ENCODE measurements at regions not wholly inside any gene's neighbourhood (a gene's known extent, or its start where the extent isn't known, plus 50 kb on each side); places are given as distances from the start of the nearest gene placed in this dataset.

DNA sequence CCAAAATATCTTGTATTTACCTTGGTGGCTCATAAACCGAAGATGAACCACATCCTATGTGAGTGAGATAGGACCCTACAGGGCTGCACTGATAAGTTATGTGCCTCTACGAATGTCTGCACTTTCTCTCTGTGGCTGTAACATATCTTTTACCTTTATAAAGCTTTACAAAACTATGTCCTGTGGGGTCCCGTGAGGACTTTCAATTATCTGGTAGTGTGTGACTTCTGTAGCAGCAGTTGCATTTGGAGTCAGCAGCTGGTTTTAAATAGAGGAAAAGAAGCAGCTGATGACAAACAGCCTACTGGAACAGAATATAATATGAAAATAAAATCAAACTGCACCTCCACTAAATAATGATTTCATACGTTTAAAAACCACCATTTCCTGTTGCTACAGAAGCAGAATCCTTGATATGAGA is 222.4 kb upstream of the GNAI1 start:
- Mint-ChIP-seq H3K4me1 (ENCODE audit: low read depth in 2 of 2) (no peaks in the 10 kb centered on the region), H3K27me3 (no peaks in the 10 kb centered on the region), H3K9me3 (peaks cover 18% of the 10 kb centered on the region), H3K4me3 (no peak overlapping the region), H3K36me3 (peaks cover 4% of the 10 kb centered on the region), H3K27ac (no peak overlapping the region)
- ATAC-seq, result no peak
- DNase-seq (ENCODE audit: low spot score), result no peak

DNA sequence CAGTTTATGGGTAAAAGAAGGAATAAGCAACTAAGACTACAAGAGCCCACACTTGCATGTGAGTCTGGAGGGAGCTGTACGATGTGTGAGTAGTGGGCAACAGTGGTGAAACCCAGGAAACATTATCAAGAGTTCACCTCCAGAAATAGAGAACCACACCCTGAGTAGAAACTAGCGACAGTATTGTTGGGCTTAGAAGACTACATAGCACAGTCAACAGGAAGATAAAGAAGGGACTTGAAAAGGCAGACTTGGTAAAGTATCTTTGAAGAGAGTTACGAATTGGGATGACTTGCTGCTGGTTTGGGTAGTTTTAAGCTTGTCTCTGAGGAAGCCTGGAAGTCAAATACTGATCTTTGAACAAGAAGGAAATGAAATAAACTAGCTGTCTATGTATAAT is 223.2 kb upstream of the GNAI1 start:
- H3K4me1 Mint-ChIP-seq (ENCODE audit: low read depth in 2 of 2), result no peaks in the 10 kb centered on the region
- H3K27me3 Mint-ChIP-seq, result no peaks in the 10 kb centered on the region
- no peak overlapping the region for H3K27ac Mint-ChIP-seq
- ATAC-seq, result no peak
- peaks cover 4% of the 10 kb centered on the region for H3K36me3 Mint-ChIP-seq
- peaks cover 16% of the 10 kb centered on the region for H3K9me3 Mint-ChIP-seq
- H3K4me3 Mint-ChIP-seq, result no peak overlapping the region
- DNase-seq (ENCODE audit: low spot score), result no peak

DNA sequence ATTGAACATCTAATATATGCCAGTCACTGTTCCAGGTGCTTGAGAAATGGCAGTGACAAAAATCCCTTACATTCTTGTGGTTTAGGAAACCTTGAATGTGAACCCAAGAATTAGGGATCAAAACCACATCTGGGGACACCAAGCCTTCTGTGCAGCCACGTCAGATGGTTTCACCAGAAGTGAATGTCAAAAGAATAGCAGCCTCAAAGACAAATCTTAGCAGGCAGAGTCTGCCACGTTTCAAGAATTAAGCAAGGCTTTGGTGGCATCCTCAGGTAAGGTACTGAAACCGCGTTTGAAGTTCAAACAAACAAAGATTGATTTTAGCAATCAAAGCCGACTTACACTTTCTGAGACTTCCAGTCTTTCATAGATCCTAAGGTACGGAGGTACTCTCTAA is 225.5 kb upstream of the GNAI1 start:
- no peak for DNase-seq (ENCODE audit: low spot score)
- ATAC-seq, result no peak
- H3K36me3 Mint-ChIP-seq, result peaks cover 4% of the 10 kb centered on the region
- H3K9me3 Mint-ChIP-seq, result peaks cover 11% of the 10 kb centered on the region
- no peak overlapping the region for H3K4me3 Mint-ChIP-seq
- H3K27ac Mint-ChIP-seq, result no peak overlapping the region
- H3K4me1 Mint-ChIP-seq (ENCODE audit: low read depth in 2 of 2), result no peaks in the 10 kb centered on the region
- no peaks in the 10 kb centered on the region for H3K27me3 Mint-ChIP-seq

DNA sequence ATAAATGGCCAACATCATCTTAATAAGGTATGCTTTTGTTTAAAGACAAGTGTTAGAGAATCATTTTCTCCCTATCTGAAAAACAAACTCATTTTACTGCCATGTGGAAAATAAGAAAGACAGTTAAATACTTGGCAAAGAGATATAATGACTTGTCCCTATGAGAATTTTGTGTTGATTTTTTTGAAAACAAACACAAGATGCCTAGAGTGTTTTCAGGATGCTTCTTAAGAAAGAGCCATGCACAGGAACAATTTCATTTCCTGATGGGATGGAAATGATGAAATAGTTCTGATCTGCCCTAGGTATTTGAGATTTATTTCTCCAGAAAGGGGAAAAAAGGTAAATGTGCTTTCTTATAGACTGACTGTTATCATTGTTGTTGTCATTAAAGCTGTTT is 237.5 kb upstream of the GNAI1 start:
- H3K4me1 Mint-ChIP-seq (ENCODE audit: low read depth in 2 of 2), result no peaks in the 10 kb centered on the region
- no peaks in the 10 kb centered on the region for H3K27me3 Mint-ChIP-seq
- no peaks in the 10 kb centered on the region for H3K36me3 Mint-ChIP-seq
- no peak overlapping the region for H3K27ac Mint-ChIP-seq
- ATAC-seq, result no peak
- H3K9me3 Mint-ChIP-seq, result peaks cover 18% of the 10 kb centered on the region
- no peak for DNase-seq (ENCODE audit: low spot score)
- H3K4me3 Mint-ChIP-seq, result no peak overlapping the region

DNA sequence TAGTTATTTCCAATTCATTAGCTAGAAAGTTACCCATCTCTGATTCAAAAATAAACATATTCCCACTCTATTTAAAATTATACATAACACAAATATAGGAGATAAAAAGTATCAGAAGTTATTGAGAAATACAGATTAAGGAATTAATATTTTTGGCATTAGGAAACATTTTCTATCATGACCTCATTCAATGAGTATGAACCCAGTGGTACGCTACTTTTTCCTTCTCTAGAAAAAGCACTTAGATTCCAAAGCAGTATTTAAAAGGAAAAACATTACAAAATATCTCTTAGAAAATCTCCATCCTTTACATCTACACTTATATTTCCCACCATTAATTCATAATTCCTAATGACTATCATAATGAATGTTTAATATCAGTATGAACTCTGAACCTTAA is 240.6 kb upstream of the GNAI1 start:
- H3K27me3 Mint-ChIP-seq, result no peaks in the 10 kb centered on the region

DNA sequence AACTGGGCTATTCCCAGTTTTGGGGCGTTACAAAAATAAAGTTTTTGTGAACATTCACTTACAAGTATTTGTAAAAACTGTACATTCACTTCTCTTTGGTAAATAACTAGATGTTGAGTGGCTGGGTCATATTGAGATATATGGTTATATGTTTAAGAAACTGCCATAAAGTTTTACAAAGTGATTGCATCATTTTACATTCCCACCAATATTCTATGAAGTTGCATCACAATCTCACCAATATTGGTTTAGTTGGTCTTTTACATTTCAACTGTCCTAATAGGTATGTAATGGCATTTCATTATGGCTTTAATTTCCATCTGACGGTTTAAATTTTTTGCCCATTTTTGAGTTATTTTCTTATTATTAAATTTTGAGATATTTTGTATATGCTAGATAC is 251.7 kb upstream of the GNAI1 start:
- H3K4me3 Mint-ChIP-seq, result no peak overlapping the region
- H3K36me3 Mint-ChIP-seq, result no peaks in the 10 kb centered on the region
- no peaks in the 10 kb centered on the region for H3K9me3 Mint-ChIP-seq
- no peak overlapping the region for H3K27ac Mint-ChIP-seq
- H3K4me1 Mint-ChIP-seq (ENCODE audit: low read depth in 2 of 2), result no peaks in the 10 kb centered on the region
- DNase-seq (ENCODE audit: low spot score), result no peak
- no peak for ATAC-seq
- H3K27me3 Mint-ChIP-seq, result no peaks in the 10 kb centered on the region

More for the DNA sequence above, 240.6 kb upstream of the GNAI1 start:
- Mint-ChIP-seq H3K4me1 (ENCODE audit: low read depth in 2 of 2) (no peaks in the 10 kb centered on the region), H3K27ac (no peak overlapping the region), H3K9me3 (peaks cover 17% of the 10 kb centered on the region), H3K4me3 (no peak overlapping the region), H3K36me3 (no peaks in the 10 kb centered on the region)
- no peak for DNase-seq (ENCODE audit: low spot score)
- ATAC-seq, result no peak

DNA sequence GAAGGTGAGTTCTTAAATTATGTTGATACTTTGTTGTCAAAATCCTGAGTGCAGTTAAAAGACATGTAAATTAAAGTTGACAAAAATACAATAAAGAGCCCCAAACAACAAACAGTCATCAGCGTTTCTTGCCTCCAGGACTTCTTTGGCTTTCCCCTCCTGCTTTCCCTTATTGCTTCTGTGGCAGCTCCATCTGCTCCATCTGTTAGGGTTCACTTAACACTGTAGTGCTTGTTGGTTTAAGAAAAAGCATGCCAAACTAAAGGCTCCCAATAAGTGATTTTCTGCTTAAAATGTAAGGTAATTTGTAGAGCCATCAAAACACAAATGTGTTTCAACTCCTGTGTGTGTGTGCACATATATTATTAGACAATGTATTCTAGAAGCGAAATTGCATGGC is 254.3 kb upstream of the GNAI1 start:
- H3K4me3 Mint-ChIP-seq, result no peak overlapping the region
- H3K4me1 Mint-ChIP-seq (ENCODE audit: low read depth in 2 of 2), result no peaks in the 10 kb centered on the region

DNA sequence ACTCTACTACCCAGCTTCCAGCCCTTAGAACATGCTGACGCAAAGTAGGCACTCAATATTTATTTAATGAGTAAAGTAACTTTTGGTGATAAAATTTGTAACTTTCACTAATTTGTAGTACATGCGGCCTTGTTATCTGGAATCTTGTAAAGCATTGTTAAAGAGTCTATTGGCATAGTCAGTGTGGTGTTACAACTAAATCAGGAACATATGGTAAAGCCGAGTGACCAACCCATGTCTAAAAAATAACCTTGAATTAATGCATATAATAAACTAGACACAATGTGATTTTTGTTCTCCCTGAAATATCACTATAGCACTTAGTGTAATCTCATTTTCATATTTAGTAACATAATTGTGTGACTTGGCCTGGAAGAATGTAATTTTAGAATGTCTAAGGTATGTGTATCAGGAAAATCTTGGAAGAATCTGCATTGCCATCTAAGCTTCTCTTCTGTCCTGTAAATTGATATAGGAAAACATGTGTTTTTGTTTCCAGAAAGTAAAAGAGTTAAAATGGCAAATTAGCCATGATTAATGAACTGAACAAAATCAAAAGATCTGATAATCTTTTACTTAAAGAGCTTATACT is 256.7 kb upstream of the GNAI1 start:
- ATAC-seq (no peak), DNase-seq (ENCODE audit: low spot score) (no peak)
- Mint-ChIP-seq H3K36me3 (no peaks in the 10 kb centered on the region), H3K9me3 (no peaks in the 10 kb centered on the region), H3K4me1 (ENCODE audit: low read depth in 2 of 2) (no peaks in the 10 kb centered on the region), H3K4me3 (no peak overlapping the region), H3K27me3 (no peaks in the 10 kb centered on the region), H3K27ac (no peak overlapping the region)

More for the DNA sequence above, 254.3 kb upstream of the GNAI1 start:
- Mint-ChIP-seq H3K27me3 (no peaks in the 10 kb centered on the region), H3K36me3 (no peaks in the 10 kb centered on the region), H3K9me3 (no peaks in the 10 kb centered on the region), H3K27ac (no peak overlapping the region)
- no peak for DNase-seq (ENCODE audit: low spot score)
- no peak for ATAC-seq

DNA sequence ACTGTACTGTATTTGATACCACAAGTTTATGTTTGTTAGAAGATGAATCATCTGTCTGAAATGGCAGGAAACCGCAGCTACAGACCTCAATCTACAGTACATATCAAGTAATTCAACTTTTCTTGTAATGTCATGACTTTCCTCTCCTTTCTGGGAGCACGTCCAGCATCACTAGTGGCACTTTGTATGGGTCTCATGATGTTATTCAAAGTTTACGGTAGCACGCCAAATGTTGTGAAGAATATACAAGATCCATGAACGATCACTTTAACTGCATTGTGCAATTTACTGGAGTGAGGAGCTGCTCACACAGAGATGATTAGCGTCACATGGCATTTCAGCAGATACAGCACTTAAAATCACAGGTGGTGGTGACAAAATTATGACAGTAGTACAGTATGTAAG is 257.8 kb upstream of the GNAI1 start:
- H3K4me3 Mint-ChIP-seq, result no peak overlapping the region
- DNase-seq (ENCODE audit: low spot score), result no peak
- no peaks in the 10 kb centered on the region for H3K36me3 Mint-ChIP-seq
- no peaks in the 10 kb centered on the region for H3K9me3 Mint-ChIP-seq
- no peak for ATAC-seq
- H3K4me1 Mint-ChIP-seq (ENCODE audit: low read depth in 2 of 2), result no peaks in the 10 kb centered on the region
- H3K27me3 Mint-ChIP-seq, result no peaks in the 10 kb centered on the region
- H3K27ac Mint-ChIP-seq, result no peak overlapping the region

DNA sequence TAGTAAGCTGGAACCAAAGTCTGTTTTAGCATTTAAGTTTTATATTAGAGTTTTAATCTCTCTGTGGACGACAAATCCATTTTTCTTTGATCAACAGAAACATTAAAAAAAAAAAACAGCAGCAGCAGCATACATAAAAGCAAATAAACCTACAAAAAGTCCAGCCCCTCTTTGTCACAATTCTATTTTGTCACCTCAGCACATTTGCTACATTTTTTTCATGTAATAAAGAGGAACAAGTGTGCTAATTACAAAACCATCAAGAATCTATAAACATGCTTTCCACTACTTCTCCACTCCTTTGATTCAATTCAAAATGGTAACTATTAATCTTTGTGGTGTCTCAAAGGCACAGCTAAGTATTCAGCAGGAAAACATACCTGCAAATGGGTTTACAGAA is 259.8 kb upstream of the GNAI1 start:
- Mint-ChIP-seq H3K4me3 (no peak overlapping the region), H3K9me3 (peaks cover 4% of the 10 kb centered on the region), H3K27ac (no peak overlapping the region), H3K4me1 (ENCODE audit: low read depth in 2 of 2) (no peaks in the 10 kb centered on the region), H3K36me3 (peaks cover 4% of the 10 kb centered on the region), H3K27me3 (no peaks in the 10 kb centered on the region)
- no peak for DNase-seq (ENCODE audit: low spot score)
- ATAC-seq, result no peak

DNA sequence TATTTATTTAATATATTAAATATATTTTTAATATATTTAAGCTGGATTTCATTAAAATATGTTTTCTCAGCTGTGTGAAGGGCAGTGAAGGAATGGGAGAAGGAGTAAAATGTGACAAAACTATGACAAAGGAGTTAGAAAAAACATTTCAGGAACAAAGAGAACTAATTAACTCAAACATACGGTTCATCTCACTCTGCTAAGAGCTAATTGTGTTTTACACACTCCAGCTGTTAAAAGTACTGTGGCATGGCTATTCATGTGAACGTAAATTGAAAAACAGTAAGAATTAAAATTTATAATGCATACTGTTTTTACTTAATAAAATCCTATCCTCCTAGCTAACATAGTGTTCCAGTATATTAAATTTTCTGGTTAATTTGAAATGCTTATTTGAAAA is 262.5 kb upstream of the GNAI1 start:
- no peak for ATAC-seq
- H3K4me3 Mint-ChIP-seq, result no peak overlapping the region

DNA sequence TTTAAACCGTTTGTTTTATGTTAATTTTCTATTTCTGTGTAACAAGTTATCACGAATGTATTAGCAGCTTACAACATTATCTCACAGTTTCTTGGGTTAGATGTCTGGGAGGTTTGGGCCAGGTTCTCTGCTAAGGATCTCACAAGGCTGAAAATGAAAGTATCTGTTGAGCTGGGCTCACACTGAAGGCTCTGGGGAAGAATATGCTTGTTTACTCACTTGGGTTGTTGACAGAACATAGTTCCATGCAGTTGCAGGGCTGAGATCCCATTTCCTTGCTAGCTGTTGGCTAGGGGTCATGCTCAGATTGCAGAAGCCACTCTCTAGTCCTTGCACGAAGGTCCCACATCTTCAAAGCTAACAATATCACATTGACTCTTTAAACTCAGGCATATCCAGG is 266.6 kb upstream of the GNAI1 start:
- H3K27me3 Mint-ChIP-seq, result no peaks in the 10 kb centered on the region
- peaks cover 4% of the 10 kb centered on the region for H3K9me3 Mint-ChIP-seq
- H3K36me3 Mint-ChIP-seq, result peaks cover 6% of the 10 kb centered on the region
- H3K27ac Mint-ChIP-seq, result no peak overlapping the region
- H3K4me1 Mint-ChIP-seq (ENCODE audit: low read depth in 2 of 2), result no peaks in the 10 kb centered on the region
- H3K4me3 Mint-ChIP-seq, result no peak overlapping the region
- no peak for ATAC-seq
- no peak for DNase-seq (ENCODE audit: low spot score)

More for the DNA sequence above, 262.5 kb upstream of the GNAI1 start:
- H3K27me3 Mint-ChIP-seq, result no peaks in the 10 kb centered on the region
- peaks cover 4% of the 10 kb centered on the region for H3K9me3 Mint-ChIP-seq
- H3K27ac Mint-ChIP-seq, result no peak overlapping the region
- DNase-seq (ENCODE audit: low spot score), result no peak
- peaks cover 6% of the 10 kb centered on the region for H3K36me3 Mint-ChIP-seq
- H3K4me1 Mint-ChIP-seq (ENCODE audit: low read depth in 2 of 2), result no peaks in the 10 kb centered on the region

DNA sequence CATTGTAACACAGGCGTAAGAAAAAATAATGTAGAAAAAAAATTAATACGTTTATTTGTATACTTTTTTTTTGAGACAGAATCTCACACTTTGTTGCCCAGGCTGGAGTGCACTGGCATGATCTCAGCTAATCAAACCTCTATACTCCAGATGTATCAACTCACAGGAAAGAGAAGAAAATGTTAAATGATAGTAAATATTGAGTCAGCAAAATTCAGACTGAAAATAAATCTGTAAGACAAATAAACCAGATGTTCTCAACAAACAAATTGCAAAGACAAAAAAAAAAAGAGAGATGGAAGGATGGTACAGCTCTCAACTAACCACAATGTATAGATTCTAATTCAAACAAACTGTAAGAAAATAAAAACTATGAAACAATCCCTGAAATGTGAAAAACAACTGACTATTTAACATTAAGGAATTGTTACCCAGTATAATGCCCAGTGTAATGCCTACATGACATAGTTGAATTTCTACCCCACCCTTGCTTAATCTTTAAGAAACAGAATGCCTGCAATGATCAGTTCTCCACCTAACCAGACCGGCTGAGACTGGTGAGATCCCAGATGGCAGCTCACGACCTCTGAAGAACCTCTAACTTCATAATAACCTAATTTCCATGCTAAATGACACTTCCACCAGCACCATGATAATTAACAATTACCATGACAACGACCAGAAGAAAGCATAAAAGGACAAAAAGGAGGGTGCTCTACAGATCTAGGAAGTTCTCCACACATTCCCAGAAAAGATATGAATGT is 272.0 kb upstream of the GNAI1 start:
- Mint-ChIP-seq H3K36me3 (no peaks in the 10 kb centered on the region), H3K9me3 (peaks cover 18% of the 10 kb centered on the region), H3K4me1 (ENCODE audit: low read depth in 2 of 2) (no peaks in the 10 kb centered on the region), H3K27me3 (no peaks in the 10 kb centered on the region), H3K4me3 (no peak overlapping the region), H3K27ac (no peak overlapping the region)
- DNase-seq (ENCODE audit: low spot score), result no peak
- ATAC-seq, result no peak

DNA sequence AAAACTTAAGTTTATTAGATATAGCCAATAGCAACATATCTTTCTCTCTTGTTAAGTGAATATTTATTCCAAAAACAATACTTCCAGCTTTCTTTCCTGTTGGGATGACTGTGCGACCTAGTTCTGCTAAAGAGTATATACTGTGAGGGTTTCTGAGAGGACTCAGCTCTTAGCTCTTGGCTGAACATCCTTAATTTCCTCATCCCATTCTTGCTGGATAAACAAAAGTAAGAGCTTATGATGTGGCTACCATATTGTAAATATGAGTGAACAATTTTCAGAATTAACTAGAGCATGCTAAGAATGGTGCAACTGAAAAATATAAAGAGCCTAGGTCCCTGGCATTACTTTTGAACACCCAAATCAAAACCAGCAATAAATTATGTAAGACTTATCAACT is 279.5 kb upstream of the GNAI1 start:
- Mint-ChIP-seq H3K9me3 (peaks cover 28% of the 10 kb centered on the region), H3K27me3 (no peaks in the 10 kb centered on the region)

DNA sequence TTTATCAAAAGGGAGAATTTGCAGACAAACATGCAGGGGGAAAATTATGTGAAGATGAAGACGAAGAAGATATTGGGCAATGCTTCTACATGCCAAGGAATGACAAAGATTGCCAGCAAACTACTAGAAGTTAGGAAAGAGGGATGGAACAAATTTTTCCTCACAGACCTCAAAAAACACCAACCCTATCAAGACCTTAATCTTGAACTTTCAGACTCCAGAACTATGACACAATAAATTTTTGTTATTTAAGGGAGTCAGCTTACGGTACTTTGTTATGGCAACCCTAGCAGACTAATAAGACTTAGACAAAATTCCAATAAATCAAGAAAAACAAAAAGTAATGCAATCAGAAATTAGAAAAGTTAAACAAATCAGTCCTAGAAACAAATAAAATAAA is 280.0 kb upstream of the GNAI1 start:
- no peaks in the 10 kb centered on the region for H3K4me1 Mint-ChIP-seq (ENCODE audit: low read depth in 2 of 2)
- H3K4me3 Mint-ChIP-seq, result no peak overlapping the region
- no peak overlapping the region for H3K27ac Mint-ChIP-seq
- peaks cover 5% of the 10 kb centered on the region for H3K36me3 Mint-ChIP-seq
- DNase-seq (ENCODE audit: low spot score) (no peak), ATAC-seq (no peak)
- no peaks in the 10 kb centered on the region for H3K27me3 Mint-ChIP-seq
- peaks cover 24% of the 10 kb centered on the region for H3K9me3 Mint-ChIP-seq

More for the DNA sequence above, 279.5 kb upstream of the GNAI1 start:
- no peak for ATAC-seq
- Mint-ChIP-seq H3K36me3 (peaks cover 5% of the 10 kb centered on the region), H3K4me1 (ENCODE audit: low read depth in 2 of 2) (no peaks in the 10 kb centered on the region), H3K27ac (no peak overlapping the region), H3K4me3 (no peak overlapping the region)
- no peak for DNase-seq (ENCODE audit: low spot score)
